MCF 10A (cell line): ENCODE measurements at regions not wholly inside any gene's neighbourhood (a gene's known extent, or its start where the extent isn't known, plus 50 kb on each side); places are given as distances from the start of the nearest gene placed in this dataset.

Source experiments
- BruUV-seq: library from RNA; stranded (reverse); fragments of 400-500 nt; replicated peaks from 2 replicates; lab custom pipeline; 2021; lab: Mats Ljungman, UMichigan
- CTCF ChIA-PET: fragments of 300-600 bp; sonication (Branson Sonifier 250); formaldehyde crosslinking; extraction: SDS; loops from one replicate; lab custom pipeline; 2021; ENCODE audit warnings: antibody characterized with exemption, inconsistent platforms; lab: Yijun Ruan, JAX
- POLR2A ChIA-PET: fragments of 300-600, 350-650 bp; sonication (Branson Sonifier 250); formaldehyde crosslinking; extraction: SDS; loops from one replicate; lab custom pipeline; 2020; ENCODE audit warnings: antibody characterized with exemption, inconsistent platforms; lab: Yijun Ruan, JAX
- DNase-seq: peaks from one replicate; pipeline ENCODE4 v3.0.0-alpha.2; 2018; ENCODE audit not compliant: unreplicated experiment
- H3K27ac Mint-ChIP-seq: one replicate; pipeline ENCODE4 v1.8.0; 2022; ENCODE audit warnings: mild to moderate bottlenecking, low read depth, mixed read lengths; ENCODE audit not compliant: unreplicated experiment
- H3K27me3 Mint-ChIP-seq: one replicate; pipeline ENCODE4 v1.8.0; 2022; ENCODE audit warnings: mixed read lengths; ENCODE audit not compliant: insufficient read depth, unreplicated experiment
- H3K36me3 Mint-ChIP-seq: one replicate; pipeline ENCODE4 v1.8.0; 2022; ENCODE audit warnings: mild to moderate bottlenecking, moderate library complexity, mixed read lengths; ENCODE audit not compliant: insufficient read depth, unreplicated experiment
- H3K4me1 Mint-ChIP-seq: one replicate; pipeline ENCODE4 v1.8.0; 2022; ENCODE audit warnings: mixed read lengths; ENCODE audit not compliant: insufficient read depth, unreplicated experiment
- H3K4me3 Mint-ChIP-seq: one replicate; pipeline ENCODE4 v1.8.0; 2022; ENCODE audit warnings: mild to moderate bottlenecking, moderate library complexity, mixed read lengths; ENCODE audit not compliant: unreplicated experiment
- H3K9me3 Mint-ChIP-seq: one replicate; pipeline ENCODE4 v1.8.0; 2022; ENCODE audit warnings: mixed read lengths; ENCODE audit not compliant: unreplicated experiment
- CTCF ChIP-seq: fragments of 200-600 bp; IDR thresholded peaks from one replicate; pipeline ENCODE4 v1.8.0; 2022; ENCODE audit warnings: antibody characterized with exemption, mild to moderate bottlenecking; ENCODE audit not compliant: unreplicated experiment
- intact Hi-C: fragments of 100-400 bp; cut with micrococcal nuclease; formaldehyde crosslinking; loops from 2 replicates; pipeline ENCODE4 v1.14.1; 2022

- Mint-ChIP-seq H3K9me3 (no peaks in the 10 kb centered on the region), H3K27ac (no peak overlapping the region), H3K4me3 (no peak overlapping the region), H3K36me3 (no peaks in the 10 kb centered on the region), H3K27me3 (peaks cover 12% of the 10 kb centered on the region), H3K4me1 (no peaks in the 10 kb centered on the region)
- TF ChIP-seq CTCF: no peak
- CTCF ChIA-PET: interaction anchor here (0.6 to 1.5 kb wide), 3 partner anchors 17 to 243 kb away, joined by 3 to 5 read pairs (median 4); no protein-coding TSS in a partner anchor
- intact Hi-C loops: loop anchor here (10.0 kb wide), 3 partner anchors 108 to 1178 kb away; no protein-coding TSS in a partner anchor
- POLR2A ChIA-PET: no interaction called here
- BruUV-seq: no TSS peak
- no peak for DNase-seq
These were observed 357.2 kb downstream of the USP25 start for GRCh38 chr21:16086936-16087335.

GRCh38 chr21:16087523-16087922 is 357.7 kb downstream of the USP25 start:
- Mint-ChIP-seq H3K36me3 (no peaks in the 10 kb centered on the region), H3K9me3 (no peaks in the 10 kb centered on the region), H3K4me1 (no peaks in the 10 kb centered on the region), H3K27ac (no peak overlapping the region), H3K27me3 (peaks cover 11% of the 10 kb centered on the region), H3K4me3 (no peak overlapping the region)
- no TSS peak for BruUV-seq
- no peak for DNase-seq
- intact Hi-C loops: loop anchor here (10.0 kb wide), 3 partner anchors 107 to 1177 kb away; no protein-coding TSS in a partner anchor
- no peak for TF ChIP-seq CTCF
- CTCF ChIA-PET: interaction anchor here (0.6 to 1.5 kb wide), 5 partner anchors 16 to 1182 kb away, joined by 3 to 5 read pairs (median 4); no protein-coding TSS in a partner anchor
- POLR2A ChIA-PET: interaction anchor here (0.8 kb wide), 1 partner anchor 13 kb away, joined by 3 read pairs; no protein-coding TSS in a partner anchor

- Mint-ChIP-seq H3K4me3 (no peak overlapping the region), H3K9me3 (no peaks in the 10 kb centered on the region), H3K27ac (no peak overlapping the region), H3K27me3 (peaks cover 12% of the 10 kb centered on the region), H3K4me1 (no peaks in the 10 kb centered on the region), H3K36me3 (no peaks in the 10 kb centered on the region)
- ChIA-PET CTCF (interaction anchor here (0.6 to 1.5 kb wide), 6 partner anchors 9 to 1837 kb away, joined by 3 to 5 read pairs (median 3); no protein-coding TSS in a partner anchor), POLR2A (interaction anchor here (0.8 to 1.2 kb wide), 2 partner anchors 14 to 124 kb away, joined by 3 to 4 read pairs; no protein-coding TSS in a partner anchor)
- intact Hi-C loops: loop anchor here (10.0 kb wide), 3 partner anchors 107 to 1177 kb away; no protein-coding TSS in a partner anchor
- no TSS peak for BruUV-seq
- no peak for DNase-seq
- no peak for TF ChIP-seq CTCF
These were observed 358.3 kb downstream of the USP25 start for GRCh38 chr21:16088056-16088455.

- intact Hi-C loops: no loop called here
- Mint-ChIP-seq H3K27me3 (peaks cover 35% of the 10 kb centered on the region), H3K4me3 (no peak overlapping the region), H3K4me1 (no peaks in the 10 kb centered on the region), H3K9me3 (no peaks in the 10 kb centered on the region), H3K36me3 (no peaks in the 10 kb centered on the region), H3K27ac (no peak overlapping the region)
- ChIA-PET CTCF (interaction anchor here (0.5 kb wide), 1 partner anchor 237 kb away, joined by 3 read pairs; no protein-coding TSS in a partner anchor), POLR2A (no interaction called here)
- TF ChIP-seq CTCF: no peak
- no peak for DNase-seq
- no TSS peak for BruUV-seq
These were observed 365.2 kb downstream of the USP25 start for GRCh38 chr21:16095005-16095404.
